ENCODE measurements at regions not wholly inside any gene's neighbourhood (a gene's known extent, or its start where the extent isn't known, plus 50 kb on each side); places are given as distances from the start of the nearest gene placed in this dataset.

DNA sequence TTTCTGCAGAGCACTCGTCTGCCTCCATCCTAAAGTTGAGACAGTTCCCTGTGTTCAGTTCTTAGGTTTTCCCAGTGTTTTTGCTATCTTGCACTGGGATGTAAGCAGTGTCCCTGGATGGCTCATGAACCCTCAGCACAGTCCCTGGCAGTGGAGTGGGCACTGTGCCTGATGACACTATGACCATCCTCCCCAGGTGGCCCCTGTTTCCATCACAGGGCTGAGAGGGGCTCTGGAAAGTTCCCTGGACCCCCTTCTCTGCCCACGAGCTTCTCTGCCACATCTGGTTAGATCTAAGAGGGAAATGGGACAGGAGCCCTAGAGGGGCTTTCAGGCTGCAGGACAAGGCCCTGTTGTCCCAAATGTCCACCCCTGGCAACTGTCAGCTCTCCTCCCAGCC is 249.8 kb upstream of the SFSWAP start:
- no peak for ATAC-seq (ENCODE audit: insufficient number of reproducible peaks, low FRiP score, low read depth)
- no peaks in the 10 kb centered on the region for H3K27me3 ChIP-seq (replicated peaks; ENCODE audit: insufficient read depth)
- TF ChIP-seq, protein P1, sequence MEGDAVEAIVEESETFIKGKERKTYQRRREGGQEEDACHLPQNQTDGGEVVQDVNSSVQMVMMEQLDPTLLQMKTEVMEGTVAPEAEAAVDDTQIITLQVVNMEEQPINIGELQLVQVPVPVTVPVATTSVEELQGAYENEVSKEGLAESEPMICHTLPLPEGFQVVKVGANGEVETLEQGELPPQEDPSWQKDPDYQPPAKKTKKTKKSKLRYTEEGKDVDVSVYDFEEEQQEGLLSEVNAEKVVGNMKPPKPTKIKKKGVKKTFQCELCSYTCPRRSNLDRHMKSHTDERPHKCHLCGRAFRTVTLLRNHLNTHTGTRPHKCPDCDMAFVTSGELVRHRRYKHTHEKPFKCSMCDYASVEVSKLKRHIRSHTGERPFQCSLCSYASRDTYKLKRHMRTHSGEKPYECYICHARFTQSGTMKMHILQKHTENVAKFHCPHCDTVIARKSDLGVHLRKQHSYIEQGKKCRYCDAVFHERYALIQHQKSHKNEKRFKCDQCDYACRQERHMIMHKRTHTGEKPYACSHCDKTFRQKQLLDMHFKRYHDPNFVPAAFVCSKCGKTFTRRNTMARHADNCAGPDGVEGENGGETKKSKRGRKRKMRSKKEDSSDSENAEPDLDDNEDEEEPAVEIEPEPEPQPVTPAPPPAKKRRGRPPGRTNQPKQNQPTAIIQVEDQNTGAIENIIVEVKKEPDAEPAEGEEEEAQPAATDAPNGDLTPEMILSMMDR (IDR thresholded peaks at IDR 0.05): no peak

DNA sequence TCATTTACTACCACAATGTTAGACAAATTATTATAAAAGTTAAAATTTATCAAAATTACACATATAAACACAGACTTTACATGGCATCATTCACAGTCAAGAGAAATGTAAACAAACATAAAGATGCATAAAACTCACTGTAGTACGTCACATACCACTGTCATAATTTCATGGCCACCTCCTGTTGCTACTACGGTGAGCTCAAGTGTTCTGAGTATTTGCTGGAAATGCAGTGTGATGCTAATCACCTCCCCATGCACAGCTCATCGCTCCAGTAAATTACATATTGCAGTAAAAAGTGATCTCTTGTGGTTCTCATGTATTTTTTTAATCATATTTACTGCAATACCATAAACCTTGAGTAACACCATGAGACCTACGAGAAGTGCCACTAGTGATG is 247.7 kb upstream of the SFSWAP start:
- Histone ChIP-seq H3K36me3 (no peaks in the 10 kb centered on the region), H3K4me1 (ENCODE audit: control insufficient read depth in 1 of 2, low read depth in 2 of 2) (no peaks in the 10 kb centered on the region), H3K27ac (no peak overlapping the region), H3K27me3 (replicated peaks; ENCODE audit: insufficient read depth) (no peaks in the 10 kb centered on the region), H3K4me3 (no peak overlapping the region), H3K9me3 (no peaks in the 10 kb centered on the region)
- TF ChIP-seq, protein P1 (IDR thresholded peaks at IDR 0.05): no peak
- no peak for DNase-seq (ENCODE audit: low spot score)
- ATAC-seq (ENCODE audit: insufficient number of reproducible peaks, low FRiP score, low read depth): no peak

More for the DNA sequence above, 249.8 kb upstream of the SFSWAP start:
- no peak for DNase-seq (ENCODE audit: low spot score)
- Histone ChIP-seq H3K36me3 (no peaks in the 10 kb centered on the region), H3K4me1 (ENCODE audit: control insufficient read depth in 1 of 2, low read depth in 2 of 2) (no peaks in the 10 kb centered on the region), H3K9me3 (no peaks in the 10 kb centered on the region), H3K4me3 (no peak overlapping the region), H3K27ac (no peak overlapping the region)

DNA sequence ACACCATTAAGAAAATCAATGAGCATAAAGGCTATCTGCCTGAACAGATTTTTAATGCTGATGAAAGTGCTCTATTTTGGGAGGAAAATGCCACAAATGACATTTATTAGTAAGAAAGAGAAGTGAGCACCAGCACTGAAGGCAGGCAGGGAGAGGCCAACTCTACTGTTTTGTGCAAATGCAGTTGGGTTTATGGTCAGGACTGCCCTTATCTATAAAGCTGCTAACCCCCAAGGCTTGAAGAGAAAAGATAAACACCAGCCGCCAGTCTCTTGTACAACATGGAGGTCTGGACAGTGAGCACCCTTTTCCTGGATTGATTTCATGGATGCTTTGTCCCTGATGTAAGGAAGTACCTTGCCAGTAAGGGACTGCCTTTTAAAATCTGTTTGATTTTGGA is 246.8 kb upstream of the SFSWAP start:
- no peak overlapping the region for H3K27ac ChIP-seq
- no peaks in the 10 kb centered on the region for H3K4me1 ChIP-seq (ENCODE audit: control insufficient read depth in 1 of 2, low read depth in 2 of 2)
- no peak overlapping the region for H3K4me3 ChIP-seq
- no peaks in the 10 kb centered on the region for H3K36me3 ChIP-seq
- TF ChIP-seq, protein P1 (IDR thresholded peaks at IDR 0.05): no peak
- H3K9me3 ChIP-seq: no peaks in the 10 kb centered on the region
- ATAC-seq (ENCODE audit: insufficient number of reproducible peaks, low FRiP score, low read depth) (no peak), DNase-seq (ENCODE audit: low spot score) (no peak)
- no peaks in the 10 kb centered on the region for H3K27me3 ChIP-seq (replicated peaks; ENCODE audit: insufficient read depth)

DNA sequence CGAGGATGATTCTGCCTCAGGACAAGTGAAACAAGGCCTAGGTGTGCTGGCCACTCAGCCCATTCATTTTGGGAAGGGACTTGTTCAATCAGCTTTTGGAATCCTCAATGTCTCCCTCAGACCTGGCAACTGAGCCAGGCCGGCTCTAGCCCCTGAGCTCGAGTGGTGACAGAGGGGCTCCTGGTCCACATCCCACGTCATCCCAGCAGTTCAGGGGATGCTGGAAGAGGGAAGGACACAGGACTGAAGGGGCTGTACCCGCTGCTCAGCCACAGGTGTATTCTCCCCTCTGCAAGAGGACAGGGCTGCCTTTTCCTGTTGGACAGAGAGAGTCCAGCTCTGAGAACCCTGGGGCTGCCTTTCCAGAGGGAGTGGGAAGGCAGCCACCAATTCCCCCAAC is 244.6 kb upstream of the SFSWAP start:
- Histone ChIP-seq H3K27me3 (replicated peaks; ENCODE audit: insufficient read depth) (no peaks in the 10 kb centered on the region), H3K27ac (no peak overlapping the region), H3K9me3 (no peaks in the 10 kb centered on the region), H3K4me1 (ENCODE audit: control insufficient read depth in 1 of 2, low read depth in 2 of 2) (no peaks in the 10 kb centered on the region), H3K36me3 (no peaks in the 10 kb centered on the region), H3K4me3 (no peak overlapping the region)
- no peak for ATAC-seq (ENCODE audit: insufficient number of reproducible peaks, low FRiP score, low read depth)
- TF ChIP-seq, protein P1 (IDR thresholded peaks at IDR 0.05): no peak
- DNase-seq (ENCODE audit: low spot score): no peak

DNA sequence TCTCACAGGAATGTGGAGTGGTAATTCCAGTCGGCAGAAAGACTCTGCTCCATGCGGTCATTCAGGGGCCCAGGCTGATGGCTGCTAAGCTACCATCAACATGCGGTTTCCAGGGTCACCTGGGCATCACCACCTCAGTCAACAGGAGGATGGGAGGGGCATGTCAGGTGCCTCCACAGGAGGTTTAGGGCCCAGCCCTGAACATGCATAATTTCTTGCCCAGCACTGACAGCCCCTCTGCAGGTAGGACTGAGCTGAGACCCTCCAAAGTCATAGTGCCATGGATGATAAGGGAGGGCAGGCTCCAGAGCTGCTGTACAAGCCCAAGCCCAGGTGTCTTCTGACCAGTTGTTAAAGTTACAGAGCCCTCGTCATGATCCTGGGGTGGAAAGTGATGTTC is 244.0 kb upstream of the SFSWAP start:
- TF ChIP-seq, protein P1 (IDR thresholded peaks at IDR 0.05): no peak
- H3K36me3 ChIP-seq: no peaks in the 10 kb centered on the region
- no peaks in the 10 kb centered on the region for H3K4me1 ChIP-seq (ENCODE audit: control insufficient read depth in 1 of 2, low read depth in 2 of 2)
- H3K27ac ChIP-seq: no peak overlapping the region
- ATAC-seq (ENCODE audit: insufficient number of reproducible peaks, low FRiP score, low read depth) (no peak), DNase-seq (ENCODE audit: low spot score) (no peak)
- H3K27me3 ChIP-seq (replicated peaks; ENCODE audit: insufficient read depth): no peaks in the 10 kb centered on the region
- no peaks in the 10 kb centered on the region for H3K9me3 ChIP-seq
- H3K4me3 ChIP-seq: no peak overlapping the region

Data from thoracic aorta (tissue), 2 donors.